MM.1S (cell line): ENCODE measurements at regions not wholly inside any gene's neighbourhood (a gene's known extent, or its start where the extent isn't known, plus 50 kb on each side); places are given as distances from the start of the nearest gene placed in this dataset.

ENCODE experiments used
- EZH2phosphoT487 ChIP-seq: fragments of 300-600 bp; sonication (generic); IDR thresholded peaks from 2 replicates; pipeline ENCODE4 v1.6.1; 2018; ENCODE audit warnings: antibody characterized with exemption, low read length
- TF ChIP-seq, protein P1 (sequence below): fragments of 300-600 bp; sonication (generic); IDR thresholded peaks from 2 replicates; pipeline ENCODE4 v1.5.1; 2016; ENCODE audit warnings: antibody characterized with exemption, low read length, mixed read lengths

DNA sequence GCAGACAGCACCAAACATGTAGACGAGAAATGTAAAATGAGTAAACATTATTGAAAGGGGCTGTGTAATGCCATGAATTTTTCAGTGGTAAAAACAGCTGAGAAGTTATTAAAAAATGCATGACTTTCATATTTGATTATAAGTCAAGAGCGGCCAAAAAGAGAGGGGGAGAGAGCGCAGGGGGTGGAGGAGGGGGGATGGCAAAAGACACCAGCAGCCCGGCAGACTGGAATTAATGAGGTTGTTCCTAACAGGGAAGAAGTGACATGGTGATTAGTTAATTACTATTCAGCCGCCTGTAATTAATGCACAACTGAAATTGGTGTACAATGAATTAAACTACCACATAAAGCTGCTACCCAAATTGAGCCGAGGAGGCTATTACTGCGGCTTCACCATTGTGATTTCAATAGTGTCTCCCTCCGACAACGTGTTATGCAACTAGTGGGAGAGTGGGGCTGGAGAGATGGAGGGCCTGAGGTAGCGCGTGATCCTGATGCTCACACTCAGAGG is 89.1 kb upstream of the VSTM2B start:
- TF ChIP-seq, protein P1, sequence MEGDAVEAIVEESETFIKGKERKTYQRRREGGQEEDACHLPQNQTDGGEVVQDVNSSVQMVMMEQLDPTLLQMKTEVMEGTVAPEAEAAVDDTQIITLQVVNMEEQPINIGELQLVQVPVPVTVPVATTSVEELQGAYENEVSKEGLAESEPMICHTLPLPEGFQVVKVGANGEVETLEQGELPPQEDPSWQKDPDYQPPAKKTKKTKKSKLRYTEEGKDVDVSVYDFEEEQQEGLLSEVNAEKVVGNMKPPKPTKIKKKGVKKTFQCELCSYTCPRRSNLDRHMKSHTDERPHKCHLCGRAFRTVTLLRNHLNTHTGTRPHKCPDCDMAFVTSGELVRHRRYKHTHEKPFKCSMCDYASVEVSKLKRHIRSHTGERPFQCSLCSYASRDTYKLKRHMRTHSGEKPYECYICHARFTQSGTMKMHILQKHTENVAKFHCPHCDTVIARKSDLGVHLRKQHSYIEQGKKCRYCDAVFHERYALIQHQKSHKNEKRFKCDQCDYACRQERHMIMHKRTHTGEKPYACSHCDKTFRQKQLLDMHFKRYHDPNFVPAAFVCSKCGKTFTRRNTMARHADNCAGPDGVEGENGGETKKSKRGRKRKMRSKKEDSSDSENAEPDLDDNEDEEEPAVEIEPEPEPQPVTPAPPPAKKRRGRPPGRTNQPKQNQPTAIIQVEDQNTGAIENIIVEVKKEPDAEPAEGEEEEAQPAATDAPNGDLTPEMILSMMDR, result no peak
- no peak for TF ChIP-seq EZH2phosphoT487
